ENCODE measurements at regions not wholly inside any gene's neighbourhood (a gene's known extent, or its start where the extent isn't known, plus 50 kb on each side); places are given as distances from the start of the nearest gene placed in this dataset.

DNA sequence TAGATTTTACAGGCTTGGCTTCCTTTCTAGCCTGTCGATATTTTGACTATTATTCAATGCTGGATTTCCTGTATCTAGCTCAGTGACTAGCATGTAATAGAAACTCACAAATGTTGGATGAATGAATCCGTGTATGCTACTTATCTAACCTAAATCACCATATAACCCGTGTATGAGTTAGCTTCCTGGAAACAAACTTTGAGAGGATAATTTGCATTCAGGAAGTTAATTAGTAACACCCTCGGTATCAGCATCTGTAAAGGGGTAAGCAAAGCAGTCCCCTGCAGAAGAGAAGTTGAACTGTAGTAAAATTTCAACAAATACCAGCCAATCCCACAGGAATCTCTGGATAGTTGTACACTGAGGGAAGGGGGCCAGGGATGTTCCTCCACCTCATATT is 269.4 kb upstream of the LRATD1 start:
- no peak for DNase-seq (ENCODE audit: low read depth in 1 of 2, low spot score in 1 of 2)

DNA sequence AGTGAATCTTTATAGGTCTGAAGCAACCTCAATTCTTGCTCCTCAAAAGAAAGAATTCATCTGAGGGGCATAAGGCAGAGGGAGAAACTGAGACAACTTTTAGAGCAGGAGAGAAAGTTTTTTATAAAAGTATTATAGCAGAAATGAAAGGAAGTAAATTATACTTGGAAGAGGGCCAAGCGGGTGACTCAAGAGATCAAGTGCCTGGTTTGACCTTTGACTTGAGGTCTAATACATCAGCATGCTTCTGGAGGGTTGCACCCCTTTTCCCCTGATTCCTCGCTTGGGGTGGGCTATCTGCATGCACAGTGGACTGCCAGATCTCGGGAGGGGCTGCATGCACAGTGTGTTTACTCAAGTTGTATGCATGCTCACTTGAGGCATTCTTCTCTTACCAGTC is 268.5 kb upstream of the LRATD1 start:
- DNase-seq (ENCODE audit: low read depth in 1 of 2, low spot score in 1 of 2), result no peak

DNA sequence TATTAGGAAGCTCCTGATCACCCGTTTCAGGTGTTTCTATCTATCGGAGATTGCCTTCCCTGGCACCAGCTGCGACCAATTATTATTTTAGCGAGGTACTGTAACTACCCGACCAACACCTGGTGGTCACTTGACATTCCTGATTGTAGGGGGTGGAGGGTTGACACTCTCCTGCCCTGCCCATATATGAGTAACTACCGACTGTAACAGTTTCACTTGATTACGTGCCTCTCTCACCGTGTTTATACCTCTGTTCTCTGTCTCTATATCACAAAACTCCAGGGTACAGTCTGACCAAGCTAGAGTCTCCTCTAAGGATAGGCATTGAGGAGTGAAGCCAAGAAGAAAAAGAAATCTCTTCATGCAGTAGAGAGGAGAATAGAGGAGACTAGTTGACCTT is 268.0 kb upstream of the LRATD1 start:
- DNase-seq (ENCODE audit: low read depth in 1 of 2, low spot score in 1 of 2), result no peak

DNA sequence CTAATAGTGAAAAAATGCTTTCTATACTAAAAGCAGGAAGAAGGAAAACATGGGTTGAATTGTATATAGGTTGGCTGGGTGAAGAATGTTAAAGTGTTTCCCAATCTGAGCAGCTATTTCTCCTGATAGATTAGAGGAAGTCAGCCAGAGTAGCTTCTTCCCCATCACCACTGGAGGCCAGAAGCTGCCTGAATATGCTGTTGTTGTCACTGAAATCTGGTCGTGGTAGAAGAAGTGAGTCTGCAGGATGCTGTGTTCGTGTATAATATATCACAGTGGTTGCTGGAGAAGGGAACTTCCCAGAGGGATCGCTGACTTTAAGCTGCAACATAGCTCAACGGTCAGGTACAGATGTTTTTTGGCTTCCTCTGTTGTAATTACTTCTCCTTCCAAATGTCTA is 247.5 kb upstream of the LRATD1 start:
- no peak for DNase-seq (ENCODE audit: low read depth in 1 of 2, low spot score in 1 of 2)

DNA sequence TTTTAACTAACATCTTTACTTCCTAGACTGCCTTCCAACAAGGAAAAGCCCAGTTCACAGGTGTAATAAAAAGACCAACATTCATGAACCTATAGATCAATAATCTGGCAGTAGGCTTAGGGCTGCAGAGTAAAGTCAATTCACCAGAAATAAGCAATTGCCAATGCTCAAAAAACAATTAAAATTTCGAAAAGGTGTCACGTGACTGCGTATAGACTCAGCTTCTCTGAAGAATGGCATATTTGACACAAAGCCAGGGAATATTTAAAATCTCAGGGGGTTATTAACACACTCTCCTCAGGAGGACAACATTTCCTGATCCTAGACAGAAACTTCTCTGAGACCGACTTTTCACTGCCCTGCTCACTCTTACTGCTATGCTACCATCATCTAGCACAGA is 245.2 kb upstream of the LRATD1 start:
- DNase-seq (ENCODE audit: low read depth in 1 of 2, low spot score in 1 of 2), result no peak

DNA sequence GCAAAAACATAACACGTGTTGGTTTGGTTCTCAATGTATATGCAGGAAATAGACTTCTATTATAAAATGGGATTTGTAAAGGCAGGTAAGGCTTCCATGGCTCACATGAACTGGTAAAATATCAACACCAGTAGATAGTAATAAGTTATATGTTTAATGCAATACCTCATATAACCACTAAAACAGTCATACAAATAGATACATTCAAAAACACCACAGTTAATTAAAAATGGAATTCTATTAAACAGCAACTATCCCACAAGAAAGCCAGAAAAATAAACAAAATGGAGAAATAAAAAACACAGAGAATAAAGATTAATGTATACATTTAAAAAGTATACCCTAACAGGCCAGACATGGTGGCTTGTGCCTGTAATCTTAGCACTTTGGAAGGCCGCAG is 243.8 kb upstream of the LRATD1 start:
- DNase-seq (ENCODE audit: low read depth in 1 of 2, low spot score in 1 of 2), result no peak

DNA sequence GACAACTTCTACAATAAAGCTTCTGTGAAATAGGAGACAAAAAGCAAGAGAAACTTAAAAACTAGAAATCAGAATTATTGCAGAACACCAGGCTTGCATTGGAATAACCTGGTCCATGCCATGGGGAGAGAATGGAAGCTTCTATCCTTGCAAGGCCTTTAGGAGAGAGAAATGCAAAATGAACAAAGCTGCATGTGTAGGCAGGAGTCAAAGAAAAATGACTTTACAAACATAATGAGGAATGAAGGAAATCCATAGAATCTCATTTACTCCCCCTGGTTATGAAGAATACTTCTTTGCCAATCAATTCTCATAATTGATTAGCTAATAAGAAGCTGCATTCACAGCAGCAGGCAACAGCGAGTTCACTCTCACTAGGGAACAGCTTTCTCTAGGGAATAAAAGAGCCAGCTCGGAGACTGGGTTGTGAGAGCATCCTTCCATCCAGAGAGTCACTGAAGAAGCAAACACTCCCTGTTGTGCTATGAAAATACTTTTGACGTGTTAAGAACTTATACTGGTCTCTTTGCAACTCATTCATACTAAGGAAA is 235.9 kb upstream of the LRATD1 start:
- DNase-seq (ENCODE audit: low read depth in 1 of 2, low spot score in 1 of 2), result no peak

DNA sequence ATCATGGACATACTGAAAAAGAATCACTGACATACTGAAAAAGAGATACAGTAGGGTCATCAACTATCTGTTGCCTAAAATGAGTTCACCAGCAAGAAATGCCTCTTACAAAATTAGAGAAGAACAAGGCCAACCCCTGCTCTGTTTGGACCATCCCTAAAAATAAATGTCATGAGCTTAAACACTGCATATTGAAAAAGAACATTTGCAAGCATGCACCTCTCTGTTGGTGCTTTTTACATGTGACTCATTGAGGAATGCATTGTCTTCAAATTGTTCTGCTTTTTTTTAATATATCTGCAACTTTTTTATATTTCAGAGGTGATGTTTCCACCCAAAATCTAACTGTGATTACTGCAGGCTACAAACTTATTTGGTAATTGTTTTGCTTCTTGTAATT is 233.9 kb upstream of the LRATD1 start:
- DNase-seq (ENCODE audit: low read depth in 1 of 2, low spot score in 1 of 2), result no peak

DNA sequence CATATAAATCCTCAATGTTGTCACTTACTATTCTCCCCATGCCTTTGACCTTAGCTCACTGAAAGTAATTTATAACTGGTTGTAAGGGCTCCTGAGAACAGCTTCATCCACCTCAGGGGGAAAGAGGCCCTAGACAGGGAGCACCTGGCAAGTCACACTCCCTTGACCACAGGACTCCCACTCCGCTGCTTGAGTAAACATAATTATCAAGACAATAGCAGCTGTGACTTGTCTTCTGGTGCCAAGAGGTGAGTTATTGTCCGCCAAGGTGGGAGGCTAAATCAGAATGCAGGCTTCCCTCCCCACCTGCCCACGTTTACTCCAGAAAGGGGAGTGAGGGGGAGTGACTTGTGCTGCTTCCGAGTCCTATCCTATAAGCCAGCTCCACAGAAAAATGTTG is 230.6 kb upstream of the LRATD1 start:
- no peak for DNase-seq (ENCODE audit: low read depth in 1 of 2, low spot score in 1 of 2)

DNA sequence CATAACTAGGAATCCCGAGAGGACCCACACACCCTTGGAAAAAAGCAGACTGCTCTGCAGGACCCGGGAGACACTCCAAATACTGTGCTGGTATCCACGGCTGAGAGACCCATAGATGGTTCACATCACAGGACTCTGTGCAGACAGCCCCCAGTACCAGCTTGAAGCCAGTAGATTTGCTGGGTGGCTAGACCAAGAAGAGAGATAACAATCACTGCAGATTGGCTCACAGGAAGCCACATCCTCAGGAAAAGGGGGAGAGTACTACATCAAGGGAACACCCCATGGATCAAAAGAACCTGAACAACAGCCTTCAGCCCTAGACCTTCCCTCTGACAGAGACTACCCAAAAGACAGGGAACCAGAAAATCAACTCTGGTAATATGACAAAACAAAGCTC is 223.8 kb upstream of the LRATD1 start:
- DNase-seq (ENCODE audit: low read depth in 1 of 2, low spot score in 1 of 2), result no peak

DNA sequence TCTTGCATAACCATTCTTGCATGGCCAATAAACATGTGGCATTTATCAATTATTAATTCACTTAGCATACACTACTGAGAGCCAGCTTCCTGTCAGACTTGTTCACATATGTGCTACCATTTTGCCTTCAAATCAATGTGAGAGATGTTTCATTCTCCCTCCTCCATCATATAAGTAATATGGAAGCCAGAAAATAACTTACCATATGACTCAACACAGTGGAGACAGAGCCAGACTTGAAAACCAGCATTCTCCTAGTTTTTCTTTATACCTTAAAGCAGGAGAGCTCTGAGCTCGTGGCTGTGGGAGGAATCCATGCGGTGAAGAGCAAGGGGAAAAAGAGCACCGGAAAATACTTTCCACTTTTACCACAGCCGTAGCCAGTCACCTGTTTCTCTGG is 215.0 kb upstream of the LRATD1 start:
- no peak for DNase-seq (ENCODE audit: low read depth in 1 of 2, low spot score in 1 of 2)

DNA sequence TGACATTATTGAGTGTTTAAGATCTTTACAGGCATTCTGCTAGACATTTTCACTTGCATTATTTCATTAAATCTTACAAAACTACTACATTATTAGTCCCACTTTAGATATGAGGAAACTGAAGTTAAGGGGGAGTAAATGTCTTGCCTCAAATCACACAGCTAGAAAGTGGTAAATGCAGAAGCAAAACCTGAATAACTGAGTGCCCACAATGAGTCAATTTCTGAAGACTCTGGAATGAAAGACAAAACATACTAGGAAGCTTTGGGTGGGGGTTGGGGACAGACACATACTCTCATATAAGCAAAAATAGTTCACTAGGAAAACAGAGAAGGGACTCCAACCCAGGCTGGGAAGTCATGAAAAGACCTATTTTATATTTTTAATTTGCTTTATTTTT is 214.4 kb upstream of the LRATD1 start:
- no peak for DNase-seq (ENCODE audit: low read depth in 1 of 2, low spot score in 1 of 2)

DNA sequence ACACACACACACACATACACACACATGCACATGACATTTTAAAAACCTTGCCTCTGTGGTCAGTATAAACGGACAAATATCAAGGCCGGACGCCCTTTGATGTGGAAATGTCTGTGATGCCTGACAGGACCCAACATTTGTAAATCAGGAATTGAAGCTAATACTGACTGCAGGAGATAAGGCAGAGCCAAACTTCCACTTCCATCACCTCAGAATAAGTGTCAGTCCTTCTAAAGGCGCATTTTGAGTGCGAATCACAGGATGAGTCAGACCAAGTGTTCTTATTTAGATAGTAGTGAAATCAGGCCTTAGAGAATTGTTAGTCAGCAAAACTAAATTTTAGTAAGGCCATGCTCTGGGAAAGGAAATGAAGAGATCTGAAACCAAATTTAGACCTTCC is 211.7 kb upstream of the LRATD1 start:
- DNase-seq (ENCODE audit: low read depth in 1 of 2, low spot score in 1 of 2), result no peak

DNA sequence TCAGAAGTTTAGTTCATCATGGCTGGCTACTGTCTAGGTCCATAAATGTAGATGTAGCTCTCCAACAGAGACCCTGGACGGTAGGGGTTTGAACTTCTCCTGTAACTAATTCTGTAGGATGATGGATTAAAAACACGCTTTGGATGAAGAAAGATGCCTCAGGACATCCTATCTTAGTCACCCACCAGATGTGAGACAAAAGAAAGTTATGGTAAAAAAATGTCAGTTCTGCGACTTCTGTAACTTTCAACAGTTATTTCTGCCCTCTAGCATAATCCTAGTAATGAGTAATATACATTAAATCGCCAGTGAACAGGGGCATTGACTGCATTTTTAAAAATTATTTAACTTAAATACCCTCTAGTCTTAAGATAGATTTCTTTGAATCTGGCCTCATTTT is 210.1 kb upstream of the LRATD1 start:
- no peak for DNase-seq (ENCODE audit: low read depth in 1 of 2, low spot score in 1 of 2)

DNA sequence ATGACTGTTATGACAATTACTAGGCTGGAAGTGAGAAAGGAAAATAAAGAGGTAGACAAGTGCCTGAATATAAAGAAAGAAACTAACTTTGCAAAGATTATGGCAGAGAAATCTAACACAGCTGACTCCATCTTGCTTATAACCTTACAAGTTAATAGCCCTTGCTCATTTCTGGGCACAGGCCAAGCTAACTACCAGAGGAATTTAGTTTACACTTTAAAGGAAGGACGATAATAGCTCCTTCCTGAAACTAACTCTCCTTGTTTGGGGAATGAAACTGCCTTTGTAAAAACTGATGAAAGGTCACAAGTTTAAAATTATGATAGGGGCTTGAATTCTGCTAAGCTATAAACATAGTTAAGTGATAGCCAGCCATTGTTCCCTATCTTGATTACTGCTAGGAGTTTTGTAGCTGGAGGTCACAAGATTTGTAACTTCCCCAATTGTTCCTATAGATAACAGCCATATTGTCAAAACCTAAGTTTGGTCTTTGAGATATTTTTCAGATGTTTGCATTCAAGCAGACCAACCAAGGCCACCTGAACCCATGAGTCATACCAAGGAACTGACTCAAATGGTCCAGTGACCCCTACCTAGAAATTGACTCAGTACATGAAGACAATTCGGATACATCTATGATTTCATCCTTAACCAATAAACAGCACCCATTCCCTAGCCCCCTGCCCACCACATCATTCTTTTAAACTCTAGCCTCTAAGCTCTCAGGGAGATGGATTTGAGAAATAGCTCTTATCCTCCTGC is 209.2 kb upstream of the LRATD1 start:
- no peak for DNase-seq (ENCODE audit: low read depth in 1 of 2, low spot score in 1 of 2)

DNA sequence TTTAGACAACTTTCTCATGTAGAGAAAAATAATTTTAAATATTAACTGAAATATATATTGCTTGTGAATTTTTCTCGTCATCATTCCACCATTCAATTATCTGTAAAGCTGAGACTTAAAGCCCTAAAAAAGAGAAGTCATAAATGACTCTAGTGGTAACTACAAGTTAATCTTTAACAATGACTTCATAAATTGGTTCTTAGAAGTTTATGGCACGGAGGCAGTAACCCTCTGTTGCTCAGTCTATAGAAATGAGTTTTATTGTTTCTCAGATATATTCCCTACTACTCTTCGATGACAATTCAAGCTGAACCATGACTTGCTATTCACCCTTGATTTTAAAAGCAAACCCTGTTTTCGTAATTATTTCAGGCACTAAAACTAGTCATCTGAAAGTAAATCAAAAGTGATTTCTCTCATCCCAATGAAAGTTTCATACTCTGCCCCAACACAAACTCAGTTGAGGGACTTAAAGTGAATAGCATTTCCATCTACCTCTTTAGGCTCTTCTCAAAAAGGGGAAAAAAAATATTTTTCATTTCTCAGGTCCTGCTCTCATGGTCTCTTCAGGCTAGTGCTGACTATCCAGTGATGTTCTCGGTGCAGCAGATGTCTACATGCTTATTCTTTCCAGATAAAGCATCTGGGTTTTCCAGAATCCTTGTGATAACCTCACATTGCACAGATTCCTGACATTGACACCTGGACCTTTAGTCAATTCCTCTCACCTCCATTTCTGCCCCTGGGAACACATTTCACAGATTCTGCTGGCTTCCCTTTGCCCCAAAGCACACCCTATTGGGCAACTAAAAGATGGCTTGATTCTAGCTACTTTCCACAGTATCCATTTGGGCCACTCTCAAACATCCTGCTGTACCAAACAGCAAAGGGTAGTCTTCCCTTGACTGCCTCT is 207.8 kb upstream of the LRATD1 start:
- no peak for DNase-seq (ENCODE audit: low read depth in 1 of 2, low spot score in 1 of 2)

DNA sequence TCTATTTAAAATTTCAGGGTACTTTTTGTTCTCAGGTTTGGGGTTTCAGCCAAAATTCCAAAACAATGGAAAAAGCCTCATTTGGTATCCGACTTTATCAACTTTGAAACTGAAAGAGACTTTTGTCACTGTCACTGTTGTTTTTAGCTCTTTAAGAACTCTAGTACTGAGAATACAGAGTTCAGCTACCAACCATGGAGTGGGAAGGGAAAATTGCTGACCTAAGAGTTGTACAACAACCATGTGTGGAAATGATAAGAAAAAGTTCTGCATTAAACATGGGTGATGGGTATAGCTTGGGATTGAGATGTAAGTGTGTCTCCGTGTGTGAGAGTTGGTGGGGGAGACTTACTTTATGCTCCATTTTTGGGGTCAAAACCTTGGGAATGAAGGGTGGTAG is 206.6 kb upstream of the LRATD1 start:
- DNase-seq (ENCODE audit: low read depth in 1 of 2, low spot score in 1 of 2), result no peak

DNA sequence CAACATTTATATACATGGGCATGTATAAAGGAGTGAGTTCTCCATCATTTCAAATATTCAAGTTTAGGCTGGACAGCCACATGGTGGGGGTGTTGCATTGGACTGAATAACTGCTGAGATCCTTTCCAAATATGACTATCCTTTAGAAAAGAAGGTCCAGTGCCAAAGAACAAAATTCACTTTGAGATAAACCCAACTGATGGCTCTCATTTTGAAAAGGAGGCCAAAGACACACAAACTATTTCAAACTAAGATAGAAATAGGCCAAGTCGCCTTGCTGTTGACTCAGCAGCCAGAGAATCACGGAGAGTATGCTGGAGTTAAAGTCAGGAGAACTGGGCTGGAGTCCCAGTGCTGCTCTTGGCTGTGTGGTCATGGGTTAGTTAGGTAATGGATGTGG is 204.5 kb upstream of the LRATD1 start:
- no peak for DNase-seq (ENCODE audit: low read depth in 1 of 2, low spot score in 1 of 2)

DNA sequence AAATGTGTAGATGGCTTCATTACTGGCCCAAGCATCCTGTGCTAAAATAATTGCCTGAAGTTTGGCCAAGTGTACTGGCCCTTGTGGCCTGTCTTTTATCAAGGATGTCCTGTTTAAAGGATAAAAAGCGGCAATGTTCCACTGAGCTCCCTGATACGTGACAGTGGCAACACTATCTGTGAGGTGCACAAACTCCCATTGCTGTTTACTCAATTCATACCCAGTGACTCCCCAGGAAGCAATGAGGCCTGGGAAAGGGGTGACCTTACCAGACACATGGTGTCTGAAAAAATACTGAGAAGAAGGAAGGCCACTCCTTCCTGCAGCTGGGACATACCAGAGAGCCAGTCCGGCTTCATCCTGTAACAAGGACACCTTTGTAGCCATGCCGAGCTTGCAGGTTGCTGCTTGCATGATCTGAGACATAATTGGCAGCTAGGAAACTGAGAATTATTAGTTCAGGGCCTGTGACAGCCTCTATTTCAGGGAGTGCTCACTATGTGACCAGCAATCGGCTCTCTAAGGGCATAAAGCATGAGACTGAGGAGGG is 198.5 kb upstream of the LRATD1 start:
- no peak for DNase-seq (ENCODE audit: low read depth in 1 of 2, low spot score in 1 of 2)

DNA sequence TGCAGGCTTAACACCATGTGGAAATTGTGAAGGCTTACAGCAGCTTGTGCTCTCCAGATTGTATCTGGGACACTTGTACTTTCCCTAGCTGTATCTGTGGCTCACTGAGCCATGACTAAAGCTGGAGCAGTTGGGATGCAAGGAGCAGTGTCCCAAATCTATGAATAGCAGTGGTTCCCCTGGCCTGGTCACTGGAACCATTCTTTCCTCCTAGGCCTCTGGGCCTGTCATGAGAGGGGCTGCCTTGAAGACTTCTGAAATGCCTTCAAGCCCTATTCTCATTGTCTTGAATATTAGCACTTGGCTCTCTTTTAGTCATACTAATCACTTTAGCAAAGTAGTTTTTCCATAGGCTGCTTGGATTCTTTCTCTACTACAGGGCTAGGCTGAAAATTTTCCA is 186.8 kb upstream of the LRATD1 start:
- DNase-seq (ENCODE audit: low read depth in 1 of 2, low spot score in 1 of 2), result no peak

DNA sequence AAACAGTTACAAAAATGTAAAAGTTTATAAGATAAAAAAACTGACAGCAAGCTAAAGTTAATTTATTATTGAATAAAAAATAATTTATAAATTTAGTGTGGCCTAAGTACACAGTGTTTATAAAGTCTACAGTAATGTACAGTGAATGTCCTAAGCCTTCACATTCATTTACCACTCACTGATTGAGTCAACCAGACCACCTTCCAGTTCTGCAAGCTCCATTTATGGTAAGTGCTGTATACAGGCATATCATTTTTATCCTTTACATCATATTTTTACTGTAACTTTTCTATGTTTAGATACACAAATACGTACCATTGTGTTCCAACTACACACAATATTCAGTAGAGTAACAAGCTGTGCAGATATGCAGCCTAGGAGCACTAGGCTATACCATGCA is 184.2 kb upstream of the LRATD1 start:
- no peak for DNase-seq (ENCODE audit: low read depth in 1 of 2, low spot score in 1 of 2)

DNA sequence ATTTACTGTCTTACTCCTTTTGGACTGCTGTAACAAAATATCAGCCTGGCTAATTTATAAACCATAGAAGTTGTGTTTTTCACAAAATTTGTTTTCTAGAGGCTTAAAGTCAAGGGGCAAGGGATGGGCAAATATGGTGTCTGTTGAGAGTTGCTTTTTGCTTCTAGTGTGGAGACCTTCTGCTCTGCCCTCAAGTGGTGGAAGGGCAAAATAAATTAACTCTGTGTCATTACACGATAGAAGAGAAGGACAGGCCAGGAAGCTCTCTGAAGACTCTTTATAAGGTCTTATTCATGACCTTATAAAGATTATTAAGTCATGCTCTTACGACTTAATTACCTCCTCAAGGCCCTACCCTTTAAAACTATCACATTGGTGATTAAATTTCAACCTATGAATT is 181.2 kb upstream of the LRATD1 start:
- DNase-seq (ENCODE audit: low read depth in 1 of 2, low spot score in 1 of 2), result no peak

Measured in activated CD4-positive, alpha-beta T cell treated with anti-CD3 and anti-CD28 coated beads, Interleukin-2, amount 50 U/mL, for 24 hours (primary cell).